ENCODE measurements at regions not wholly inside any gene's neighbourhood (a gene's known extent, or its start where the extent isn't known, plus 50 kb on each side); places are given as distances from the start of the nearest gene placed in this dataset.

DNA sequence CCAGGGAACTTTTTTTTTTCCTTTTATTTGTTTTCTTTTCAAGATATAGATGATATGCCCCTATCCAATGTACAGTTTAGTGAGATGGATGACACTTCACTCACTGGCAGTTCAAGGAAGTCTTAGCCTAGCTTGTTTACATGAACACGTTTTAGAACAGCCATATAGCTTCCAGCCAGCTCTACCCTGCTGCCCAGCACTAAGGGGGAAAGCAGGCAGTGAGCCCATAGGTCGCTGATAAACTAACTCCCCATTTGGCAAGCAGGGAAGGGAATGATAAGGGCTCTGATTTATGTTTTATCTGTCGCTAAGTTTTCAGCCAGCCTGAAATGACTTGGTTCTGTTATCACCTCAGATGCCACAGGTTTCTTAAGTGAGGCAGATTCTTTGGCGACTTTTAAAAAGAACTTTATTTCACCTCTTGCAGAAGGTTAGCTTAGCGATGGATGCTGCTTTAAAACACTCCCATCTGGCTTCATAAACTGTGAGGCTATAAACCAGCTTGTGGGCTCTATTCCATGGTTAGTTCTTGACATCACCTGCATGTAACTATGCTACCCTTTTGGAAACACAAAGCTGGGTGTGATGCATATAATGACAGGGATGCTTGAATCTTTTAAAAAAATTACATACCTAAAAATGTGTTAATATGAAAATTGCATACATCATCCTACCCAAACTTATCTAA is 348.4 kb downstream of the FBXO8 start:
- Histone ChIP-seq H3K9me2 (replicated peaks; ENCODE audit: low read length) (no peaks in the 10 kb centered on the region), H2AFZ (ENCODE audit: low read length) (no peak overlapping the region), H3K27ac (ENCODE audit: low read length) (no peak overlapping the region), H3K36me3 (ENCODE audit: low read depth, low read length) (no peaks in the 10 kb centered on the region), H3K4me2 (ENCODE audit: low read length) (no peak overlapping the region), H3K4me3 (ENCODE audit: low read length) (no peak overlapping the region), H3K4me1 (ENCODE audit: insufficient read depth, low read length) (no peaks in the 10 kb centered on the region), H3K27me3 (ENCODE audit: low read length) (peaks cover 15% of the 10 kb centered on the region), H4K20me1 (ENCODE audit: low read length) (no peaks in the 10 kb centered on the region), H3F3A (ENCODE audit: low read length, unreplicated experiment) (no peaks in the 10 kb centered on the region), H3K9ac (ENCODE audit: low read length) (no peak overlapping the region), H3K9me3 (ENCODE audit: low read length) (no peaks in the 10 kb centered on the region), H3K79me2 (ENCODE audit: low read length) (no peaks in the 10 kb centered on the region)
- no TSS peak for BruUV-seq (replicated peaks)
- ATAC-seq (no peak), DNase-seq (no peak)
- ChIA-PET CTCF (no interaction called here), POLR2A (ENCODE audit: unreplicated experiment) (no interaction called here)
- TF ChIP-seq, protein P1, sequence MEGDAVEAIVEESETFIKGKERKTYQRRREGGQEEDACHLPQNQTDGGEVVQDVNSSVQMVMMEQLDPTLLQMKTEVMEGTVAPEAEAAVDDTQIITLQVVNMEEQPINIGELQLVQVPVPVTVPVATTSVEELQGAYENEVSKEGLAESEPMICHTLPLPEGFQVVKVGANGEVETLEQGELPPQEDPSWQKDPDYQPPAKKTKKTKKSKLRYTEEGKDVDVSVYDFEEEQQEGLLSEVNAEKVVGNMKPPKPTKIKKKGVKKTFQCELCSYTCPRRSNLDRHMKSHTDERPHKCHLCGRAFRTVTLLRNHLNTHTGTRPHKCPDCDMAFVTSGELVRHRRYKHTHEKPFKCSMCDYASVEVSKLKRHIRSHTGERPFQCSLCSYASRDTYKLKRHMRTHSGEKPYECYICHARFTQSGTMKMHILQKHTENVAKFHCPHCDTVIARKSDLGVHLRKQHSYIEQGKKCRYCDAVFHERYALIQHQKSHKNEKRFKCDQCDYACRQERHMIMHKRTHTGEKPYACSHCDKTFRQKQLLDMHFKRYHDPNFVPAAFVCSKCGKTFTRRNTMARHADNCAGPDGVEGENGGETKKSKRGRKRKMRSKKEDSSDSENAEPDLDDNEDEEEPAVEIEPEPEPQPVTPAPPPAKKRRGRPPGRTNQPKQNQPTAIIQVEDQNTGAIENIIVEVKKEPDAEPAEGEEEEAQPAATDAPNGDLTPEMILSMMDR (conservative IDR thresholded peaks at IDR 0.05; ENCODE audit: low read depth, low read length) = no peak
- TF ChIP-seq EZH2 (IDR thresholded peaks at IDR 0.05; ENCODE audit: low read length, unreplicated experiment) (no peak), EZH2phosphoT487 (IDR thresholded peaks at IDR 0.05; ENCODE audit: borderline replicate concordance, low read length) (no peak)
- intact Hi-C loops (cut with micrococcal nuclease) = no loop called here

DNA sequence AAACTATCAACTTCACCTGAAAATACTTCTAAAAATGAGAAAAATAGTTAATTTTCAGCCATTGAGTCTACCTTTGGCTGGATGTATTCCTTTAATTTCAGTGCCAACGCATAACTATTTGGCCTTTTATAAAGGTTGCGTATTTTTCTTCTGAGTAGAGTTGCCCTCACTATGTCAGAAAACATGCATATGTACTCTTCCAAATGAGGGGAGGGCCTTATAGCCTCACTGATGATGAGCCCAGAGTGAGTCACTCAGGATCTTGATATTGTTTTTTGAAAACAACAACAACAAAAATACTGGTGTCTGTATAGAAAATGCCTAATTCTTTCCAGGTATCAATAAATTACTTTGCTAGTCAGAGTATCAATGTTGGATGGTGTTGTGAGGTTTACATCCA is 349.3 kb downstream of the FBXO8 start:
- ATAC-seq (no peak), DNase-seq (no peak)
- ChIA-PET CTCF (no interaction called here), POLR2A (ENCODE audit: unreplicated experiment) (no interaction called here)
- no peak overlapping the region for H3K4me3 ChIP-seq (ENCODE audit: low read length)
- no peaks in the 10 kb centered on the region for H3K4me1 ChIP-seq (ENCODE audit: insufficient read depth, low read length)
- H3K9me2 ChIP-seq (replicated peaks; ENCODE audit: low read length) = no peaks in the 10 kb centered on the region
- H2AFZ ChIP-seq (ENCODE audit: low read length) = no peak overlapping the region
- H3K36me3 ChIP-seq (ENCODE audit: low read depth, low read length) = no peaks in the 10 kb centered on the region
- no TSS peak for BruUV-seq (replicated peaks)
- peaks cover 13% of the 10 kb centered on the region for H3K27me3 ChIP-seq (ENCODE audit: low read length)
- no peaks in the 10 kb centered on the region for H4K20me1 ChIP-seq (ENCODE audit: low read length)
- H3K9me3 ChIP-seq (ENCODE audit: low read length) = no peaks in the 10 kb centered on the region
- H3F3A ChIP-seq (ENCODE audit: low read length, unreplicated experiment) = no peaks in the 10 kb centered on the region
- H3K79me2 ChIP-seq (ENCODE audit: low read length) = no peaks in the 10 kb centered on the region
- TF ChIP-seq, protein P1 (conservative IDR thresholded peaks at IDR 0.05; ENCODE audit: low read depth, low read length) = no peak
- no peak for TF ChIP-seq EZH2phosphoT487 (IDR thresholded peaks at IDR 0.05; ENCODE audit: borderline replicate concordance, low read length)
- no peak for TF ChIP-seq EZH2 (IDR thresholded peaks at IDR 0.05; ENCODE audit: low read length, unreplicated experiment)
- no peak overlapping the region for H3K27ac ChIP-seq (ENCODE audit: low read length)
- no peak overlapping the region for H3K4me2 ChIP-seq (ENCODE audit: low read length)
- H3K9ac ChIP-seq (ENCODE audit: low read length) = no peak overlapping the region
- intact Hi-C loops (cut with micrococcal nuclease) = no loop called here

DNA sequence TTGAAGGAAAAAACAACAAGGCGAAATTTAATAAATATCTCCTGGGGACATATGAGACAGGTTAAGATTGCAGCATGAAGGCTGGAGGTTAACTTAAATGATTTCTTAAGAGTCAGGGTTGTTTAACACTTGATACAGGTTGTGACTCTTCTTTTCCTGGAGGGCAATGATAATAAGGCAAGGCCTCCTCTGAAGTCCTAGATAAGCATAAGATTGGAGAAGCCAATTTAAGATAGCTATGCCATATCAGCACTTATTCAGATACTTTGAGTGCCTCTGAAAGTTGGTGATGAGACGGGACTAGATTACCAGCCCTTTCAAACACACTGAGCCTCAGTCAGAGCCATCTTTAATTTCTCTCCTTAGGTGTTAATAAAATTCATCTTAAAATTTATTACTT is 350.8 kb downstream of the FBXO8 start:
- peaks cover 13% of the 10 kb centered on the region for H3K27me3 ChIP-seq (ENCODE audit: low read length)
- POLR2A ChIA-PET (ENCODE audit: unreplicated experiment) = no interaction called here
- H3F3A ChIP-seq (ENCODE audit: low read length, unreplicated experiment) = no peaks in the 10 kb centered on the region
- H3K9me3 ChIP-seq (ENCODE audit: low read length) = no peaks in the 10 kb centered on the region
- H4K20me1 ChIP-seq (ENCODE audit: low read length) = no peaks in the 10 kb centered on the region
- H3K9ac ChIP-seq (ENCODE audit: low read length) = no peak overlapping the region
- no peaks in the 10 kb centered on the region for H3K79me2 ChIP-seq (ENCODE audit: low read length)
- H3K4me3 ChIP-seq (ENCODE audit: low read length) = no peak overlapping the region
- ATAC-seq (no peak), DNase-seq (no peak)
- no peaks in the 10 kb centered on the region for H3K9me2 ChIP-seq (replicated peaks; ENCODE audit: low read length)
- H3K27ac ChIP-seq (ENCODE audit: low read length) = no peak overlapping the region
- no peaks in the 10 kb centered on the region for H3K4me1 ChIP-seq (ENCODE audit: insufficient read depth, low read length)
- H3K36me3 ChIP-seq (ENCODE audit: low read depth, low read length) = no peaks in the 10 kb centered on the region
- H3K4me2 ChIP-seq (ENCODE audit: low read length) = no peak overlapping the region
- CTCF ChIA-PET = no interaction called here
- intact Hi-C loops (cut with micrococcal nuclease) = no loop called here
- BruUV-seq (replicated peaks) = no TSS peak
- TF ChIP-seq, protein P1 (conservative IDR thresholded peaks at IDR 0.05; ENCODE audit: low read depth, low read length) = no peak
- TF ChIP-seq EZH2phosphoT487 (IDR thresholded peaks at IDR 0.05; ENCODE audit: borderline replicate concordance, low read length) = no peak
- TF ChIP-seq EZH2 (IDR thresholded peaks at IDR 0.05; ENCODE audit: low read length, unreplicated experiment) = no peak
- no peak overlapping the region for H2AFZ ChIP-seq (ENCODE audit: low read length)

Data from PC-3 (cell line).